Nephron progenitor cell (in vitro differentiated cells): ENCODE measurements at regions not wholly inside any gene's neighbourhood (a gene's known extent, or its start where the extent isn't known, plus 50 kb on each side); places are given as distances from the start of the nearest gene placed in this dataset.

ENCODE experiments used
- DNase-seq: peaks from one replicate; pipeline ENCODE4 v3.0.0; 2021
- H3K27ac Mint-ChIP-seq: 2 replicates; pipeline ENCODE4 v1.8.0; 2021; ENCODE audit warnings: mild to moderate bottlenecking, moderate library complexity, mixed read lengths
- H3K27me3 Mint-ChIP-seq: 2 replicates; pipeline ENCODE4 v1.8.0; 2021; ENCODE audit warnings: mild to moderate bottlenecking, low read depth, mixed read lengths; ENCODE audit not compliant: poor library complexity
- H3K36me3 Mint-ChIP-seq: 2 replicates; pipeline ENCODE4 v1.8.0; 2021; ENCODE audit warnings: low read depth, mixed read lengths
- H3K4me1 Mint-ChIP-seq: 2 replicates; pipeline ENCODE4 v1.8.0; 2021; ENCODE audit warnings: mixed read lengths
- H3K4me3 Mint-ChIP-seq: 2 replicates; pipeline ENCODE4 v1.8.0; 2021; ENCODE audit warnings: mild to moderate bottlenecking, moderate library complexity, mixed read lengths
- H3K9me3 Mint-ChIP-seq: 2 replicates; pipeline ENCODE4 v1.8.0; 2021; ENCODE audit warnings: mild to moderate bottlenecking, moderate library complexity, mixed read lengths
- TF ChIP-seq, protein P1 (sequence below): fragments of 200-600 bp; sonication (generic); IDR thresholded peaks from 2 replicates; pipeline ENCODE4 v1.5.0; 2021; ENCODE audit warnings: antibody characterized with exemption

DNA sequence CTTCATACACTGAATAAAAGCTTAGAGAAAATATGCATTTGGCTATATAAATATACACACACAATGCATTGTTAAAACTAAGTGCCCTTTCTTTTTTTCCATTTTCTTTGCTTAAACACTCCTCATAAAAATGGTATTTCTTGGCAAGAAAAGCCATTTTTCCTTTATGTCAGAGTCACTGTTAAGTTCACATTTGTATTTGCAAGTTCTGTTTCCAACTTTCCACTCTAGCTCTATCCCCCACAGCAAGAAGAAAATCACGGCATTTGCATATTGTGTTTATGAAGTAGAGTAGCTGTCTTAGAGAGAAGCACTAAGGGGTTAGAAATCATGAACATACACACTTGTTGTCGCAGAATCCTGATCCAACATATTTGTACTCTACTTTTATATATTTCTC, 662.1 kb upstream of the MEF2C start:
- no peaks in the 10 kb centered on the region for H3K27me3 Mint-ChIP-seq
- H3K9me3 Mint-ChIP-seq: no peaks in the 10 kb centered on the region
- no peak overlapping the region for H3K4me3 Mint-ChIP-seq
- H3K4me1 Mint-ChIP-seq: peaks cover 5% of the 10 kb centered on the region
- TF ChIP-seq, protein P1, sequence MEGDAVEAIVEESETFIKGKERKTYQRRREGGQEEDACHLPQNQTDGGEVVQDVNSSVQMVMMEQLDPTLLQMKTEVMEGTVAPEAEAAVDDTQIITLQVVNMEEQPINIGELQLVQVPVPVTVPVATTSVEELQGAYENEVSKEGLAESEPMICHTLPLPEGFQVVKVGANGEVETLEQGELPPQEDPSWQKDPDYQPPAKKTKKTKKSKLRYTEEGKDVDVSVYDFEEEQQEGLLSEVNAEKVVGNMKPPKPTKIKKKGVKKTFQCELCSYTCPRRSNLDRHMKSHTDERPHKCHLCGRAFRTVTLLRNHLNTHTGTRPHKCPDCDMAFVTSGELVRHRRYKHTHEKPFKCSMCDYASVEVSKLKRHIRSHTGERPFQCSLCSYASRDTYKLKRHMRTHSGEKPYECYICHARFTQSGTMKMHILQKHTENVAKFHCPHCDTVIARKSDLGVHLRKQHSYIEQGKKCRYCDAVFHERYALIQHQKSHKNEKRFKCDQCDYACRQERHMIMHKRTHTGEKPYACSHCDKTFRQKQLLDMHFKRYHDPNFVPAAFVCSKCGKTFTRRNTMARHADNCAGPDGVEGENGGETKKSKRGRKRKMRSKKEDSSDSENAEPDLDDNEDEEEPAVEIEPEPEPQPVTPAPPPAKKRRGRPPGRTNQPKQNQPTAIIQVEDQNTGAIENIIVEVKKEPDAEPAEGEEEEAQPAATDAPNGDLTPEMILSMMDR: no peak
- no peak overlapping the region for H3K27ac Mint-ChIP-seq
- H3K36me3 Mint-ChIP-seq: no peaks in the 10 kb centered on the region
- no peak for DNase-seq

DNA sequence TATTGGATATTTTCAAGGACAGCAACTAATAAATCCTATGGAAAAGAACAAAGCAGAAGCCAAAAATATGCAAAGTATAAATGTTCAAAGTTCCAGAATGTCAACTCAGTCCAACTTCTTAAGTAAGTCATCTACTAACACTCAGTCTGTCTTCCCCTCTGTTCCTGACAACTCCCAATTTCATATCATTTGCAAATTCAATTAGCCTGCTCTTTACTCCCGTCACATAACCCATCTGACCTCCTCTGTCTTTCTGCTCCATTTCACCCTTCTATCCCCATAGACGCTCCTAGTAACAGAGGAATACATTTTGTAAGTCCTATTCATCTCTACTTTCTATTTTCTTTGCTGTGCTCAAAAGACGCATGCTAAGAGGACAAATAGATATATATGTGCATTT, 659.8 kb upstream of the MEF2C start:
- Mint-ChIP-seq H3K27me3 (no peaks in the 10 kb centered on the region), H3K36me3 (no peaks in the 10 kb centered on the region), H3K27ac (no peak overlapping the region), H3K4me3 (no peak overlapping the region), H3K4me1 (peaks cover 5% of the 10 kb centered on the region), H3K9me3 (no peaks in the 10 kb centered on the region)
- no peak for DNase-seq
- TF ChIP-seq, protein P1: no peak

DNA sequence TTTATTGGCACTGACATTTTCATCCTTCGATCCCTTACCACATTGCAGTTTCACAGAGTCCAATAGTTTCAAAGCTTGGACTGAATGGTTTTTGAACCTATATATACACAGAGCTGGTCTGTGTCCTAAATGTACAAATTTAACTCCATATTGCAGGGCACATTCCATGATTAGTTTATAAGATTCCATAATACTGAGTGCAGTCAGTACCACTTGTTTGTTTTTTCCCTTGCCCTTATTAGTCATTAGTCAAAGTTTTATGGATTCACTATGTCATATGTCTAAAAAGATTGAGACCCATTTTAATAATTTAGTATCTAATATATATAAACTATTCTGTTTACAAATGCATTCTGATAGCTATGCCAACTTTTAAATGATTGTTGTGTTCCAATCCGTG, 654.8 kb upstream of the MEF2C start:
- Mint-ChIP-seq H3K4me3 (no peak overlapping the region), H3K36me3 (no peaks in the 10 kb centered on the region), H3K27me3 (no peaks in the 10 kb centered on the region), H3K27ac (no peak overlapping the region), H3K9me3 (no peaks in the 10 kb centered on the region), H3K4me1 (peaks cover 3% of the 10 kb centered on the region)
- TF ChIP-seq, protein P1: no peak
- no peak for DNase-seq

DNA sequence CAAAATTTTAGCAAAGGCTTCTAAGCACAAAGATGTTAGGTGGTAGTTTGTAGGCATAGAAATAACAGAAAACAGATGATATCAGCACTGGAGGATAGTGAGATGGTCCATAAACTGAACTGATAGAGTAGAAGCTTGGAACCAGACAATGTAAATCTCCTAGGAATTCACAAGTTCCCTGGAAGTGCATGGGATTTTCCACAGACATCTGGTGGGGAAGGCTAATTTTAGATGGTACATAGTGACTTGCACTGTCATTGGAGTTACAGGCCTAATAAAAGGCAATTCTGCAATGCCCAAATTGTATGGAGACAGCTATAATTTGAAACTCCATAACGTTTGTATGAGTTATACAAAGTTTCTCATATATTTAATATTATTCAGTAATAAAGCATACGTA, 653.0 kb upstream of the MEF2C start:
- H3K4me3 Mint-ChIP-seq: no peak overlapping the region
- no peak overlapping the region for H3K27ac Mint-ChIP-seq
- H3K27me3 Mint-ChIP-seq: no peaks in the 10 kb centered on the region
- no peak for DNase-seq
- H3K9me3 Mint-ChIP-seq: no peaks in the 10 kb centered on the region
- H3K36me3 Mint-ChIP-seq: no peaks in the 10 kb centered on the region
- H3K4me1 Mint-ChIP-seq: no peaks in the 10 kb centered on the region
- TF ChIP-seq, protein P1: no peak

DNA sequence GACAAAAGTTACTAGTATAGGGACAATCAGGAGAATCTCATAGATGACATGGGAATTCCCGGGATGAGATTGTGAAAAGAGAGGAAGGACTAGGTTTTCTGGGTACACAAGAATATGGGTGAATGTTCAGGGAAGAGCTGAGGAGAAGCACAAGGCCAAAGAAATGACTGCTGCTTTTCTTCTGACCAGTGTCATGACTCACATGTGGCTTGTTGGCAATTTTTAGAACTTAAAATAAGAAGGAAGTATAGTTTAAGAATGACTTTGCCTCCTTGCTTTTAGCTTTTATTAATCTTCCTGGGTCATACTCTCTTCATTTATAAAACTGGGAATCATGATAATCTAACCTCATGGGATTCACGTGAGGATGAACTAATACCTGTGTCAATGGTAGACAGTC, 652.4 kb upstream of the MEF2C start:
- TF ChIP-seq, protein P1: no peak
- DNase-seq: no peak
- Mint-ChIP-seq H3K36me3 (no peaks in the 10 kb centered on the region), H3K4me3 (no peak overlapping the region), H3K27ac (no peak overlapping the region), H3K27me3 (no peaks in the 10 kb centered on the region), H3K4me1 (no peaks in the 10 kb centered on the region), H3K9me3 (no peaks in the 10 kb centered on the region)

DNA sequence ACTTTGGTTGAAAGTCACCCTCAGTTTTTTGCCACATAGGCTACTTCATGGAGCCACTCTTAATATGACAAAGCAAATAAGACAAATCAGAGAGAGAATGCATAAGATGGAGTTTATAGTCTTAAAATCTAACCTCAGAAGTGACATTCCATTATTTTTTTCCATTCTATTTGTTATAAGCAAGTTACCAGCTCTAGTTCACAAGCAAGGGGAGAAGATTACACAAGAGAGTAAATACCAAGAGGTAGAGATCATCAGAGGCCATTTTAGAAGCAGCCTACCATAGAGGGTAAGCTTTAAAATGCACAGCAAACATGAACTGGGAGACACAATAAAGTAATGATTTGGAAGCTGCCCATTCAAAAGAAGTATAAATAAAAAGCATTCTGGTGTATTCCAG, 651.3 kb upstream of the MEF2C start:
- Mint-ChIP-seq H3K4me3 (no peak overlapping the region), H3K36me3 (no peaks in the 10 kb centered on the region), H3K4me1 (no peaks in the 10 kb centered on the region), H3K9me3 (no peaks in the 10 kb centered on the region), H3K27me3 (no peaks in the 10 kb centered on the region), H3K27ac (no peak overlapping the region)
- TF ChIP-seq, protein P1: no peak
- no peak for DNase-seq
